ENCODE measurements at regions not wholly inside any gene's neighbourhood (a gene's known extent, or its start where the extent isn't known, plus 50 kb on each side); places are given as distances from the start of the nearest gene placed in this dataset.

DNA sequence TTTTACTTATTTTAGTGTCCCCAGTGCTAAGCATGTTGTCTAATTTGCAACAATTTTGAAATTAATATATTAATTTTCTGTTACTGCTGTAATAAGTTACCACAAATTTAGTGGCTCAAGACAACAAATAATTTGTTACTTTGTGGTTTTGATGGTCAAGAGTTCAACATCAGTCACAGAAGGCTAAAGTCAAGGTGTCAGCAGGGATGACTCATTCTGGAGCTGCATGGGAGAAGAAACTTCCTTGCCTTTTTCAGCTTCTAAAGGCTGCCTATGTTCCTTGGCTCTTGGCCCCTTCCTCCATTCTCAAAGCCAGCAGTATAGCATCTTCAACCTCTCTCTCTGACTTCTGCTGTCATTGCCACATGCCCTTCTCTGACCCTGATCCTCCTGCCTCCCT lies 271.8 kb downstream of the HLX start:
- no peak overlapping the region for H2AFZ ChIP-seq
- H3K9me3 ChIP-seq (ENCODE audit: low read depth), result no peaks in the 10 kb centered on the region
- no peak for TF ChIP-seq EZH2 (IDR thresholded peaks at IDR 0.05; ENCODE audit: insufficient read depth, poor library complexity, severe bottlenecking)
- no peak for TF ChIP-seq EZH2phosphoT487 (IDR thresholded peaks at IDR 0.05; ENCODE audit: insufficient read depth, low read depth)
- H3K4me2 ChIP-seq (ENCODE audit: unreplicated experiment), result no peak overlapping the region
- H3K27ac ChIP-seq, result no peak overlapping the region
- 0 out of 2 replicates have a peak, but pooled peaks cover 3% of the 10 kb centered on the region for H3K4me1 ChIP-seq (ENCODE audit: insufficient read depth)
- H4K20me1 ChIP-seq (ENCODE audit: insufficient read depth), result no peaks in the 10 kb centered on the region
- DNase-seq, result no peak
- H3K79me2 ChIP-seq (ENCODE audit: insufficient read depth), result no peaks in the 10 kb centered on the region
- in situ Hi-C loops (cut with MboI), result no loop called here
- no peaks in the 10 kb centered on the region for H3K36me3 ChIP-seq (ENCODE audit: low read depth)
- H3K4me3 ChIP-seq, result no peak overlapping the region
- H3K9me2 ChIP-seq (ENCODE audit: insufficient read depth), result no peaks in the 10 kb centered on the region
- no peaks in the 10 kb centered on the region for H3F3A ChIP-seq (ENCODE audit: insufficient read depth)
- no peak overlapping the region for H3K9ac ChIP-seq
- H3K27me3 ChIP-seq (replicated peaks; ENCODE audit: insufficient read depth), result no peaks in the 10 kb centered on the region

DNA sequence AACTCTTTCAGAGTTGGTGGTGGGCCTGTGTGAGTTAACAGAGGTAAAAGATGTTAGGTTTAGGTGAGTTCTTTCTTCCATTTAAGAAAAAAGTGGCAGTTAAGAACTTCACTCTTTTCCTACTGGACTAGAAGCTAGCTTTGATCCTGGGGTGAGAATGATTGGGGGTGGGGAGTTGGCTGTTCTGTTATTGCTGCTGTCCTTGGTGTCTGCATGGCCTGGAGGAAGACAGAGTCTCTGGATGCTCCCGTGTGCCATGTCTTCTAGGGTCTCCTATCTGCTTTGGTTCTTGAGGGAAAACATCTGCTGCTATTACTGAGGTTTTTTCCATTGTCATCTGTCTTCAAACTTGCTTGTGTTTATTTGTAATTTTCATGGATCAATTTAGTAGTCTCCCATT lies 275.7 kb downstream of the HLX start:
- Histone ChIP-seq H3K27ac (no peak overlapping the region), H3K9ac (no peak overlapping the region)

DNA sequence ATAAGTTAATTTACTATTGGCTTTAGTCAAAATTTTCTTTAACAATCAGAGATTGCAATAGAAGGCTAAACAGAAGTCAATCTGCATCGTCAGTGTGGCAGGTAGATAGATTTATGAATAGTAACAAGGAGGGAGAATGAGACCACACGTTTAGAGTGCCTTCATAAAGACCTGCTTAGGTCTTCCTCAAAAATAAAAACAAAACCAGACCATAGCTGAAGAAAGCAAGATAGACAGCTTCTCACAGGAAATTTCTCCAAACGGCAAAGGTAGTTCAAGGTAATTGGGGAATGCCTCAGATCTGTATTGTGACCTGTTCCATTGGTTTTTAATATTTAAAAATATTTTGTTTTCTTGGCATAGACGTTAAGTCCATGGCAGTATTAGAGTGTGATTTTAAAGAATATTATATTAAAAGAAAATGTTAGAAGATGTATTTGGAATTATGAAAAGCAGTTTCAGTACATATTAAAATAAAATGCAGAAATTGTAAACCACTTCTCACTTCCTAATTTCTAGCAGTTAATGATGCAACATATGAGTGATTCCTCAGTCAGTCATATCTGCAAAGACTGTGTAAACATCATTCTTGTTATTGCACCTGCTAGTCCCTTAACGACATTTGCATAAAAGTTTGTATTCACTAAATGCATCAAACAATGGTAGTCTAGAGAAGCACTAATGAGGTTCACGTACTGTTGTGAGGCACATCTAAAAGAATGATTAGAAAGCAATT lies 278.0 kb downstream of the HLX start:
- no peak overlapping the region for H3K4me2 ChIP-seq (ENCODE audit: unreplicated experiment)
- DNase-seq, result no peak
- peaks cover 14% of the 10 kb centered on the region for H3F3A ChIP-seq (ENCODE audit: insufficient read depth)
- WGBS, 2 experiments (ENCODE audit: low coverage in 1 of 2, low lambda C conversion rate in 2 of 2, missing lambda C conversion rate in 2 of 2), result 69 to 75% methylated on average over 6 of the region's 6 CpGs
- H4K20me1 ChIP-seq (ENCODE audit: insufficient read depth), result no peaks in the 10 kb centered on the region
- TF ChIP-seq EZH2 (IDR thresholded peaks at IDR 0.05; ENCODE audit: insufficient read depth, poor library complexity, severe bottlenecking) (no peak), EZH2phosphoT487 (IDR thresholded peaks at IDR 0.05; ENCODE audit: insufficient read depth, low read depth) (no peak)
- in situ Hi-C loops (cut with MboI), result no loop called here
- H3K4me1 ChIP-seq (ENCODE audit: insufficient read depth), result peaks cover 11% of the 10 kb centered on the region
- H2AFZ ChIP-seq, result no peak overlapping the region
- no peaks in the 10 kb centered on the region for H3K9me2 ChIP-seq (ENCODE audit: insufficient read depth)
- H3K79me2 ChIP-seq (ENCODE audit: insufficient read depth), result no peaks in the 10 kb centered on the region
- no peaks in the 10 kb centered on the region for H3K9me3 ChIP-seq (ENCODE audit: low read depth)
- H3K27ac ChIP-seq, result no peak overlapping the region
- H3K9ac ChIP-seq, result no peak overlapping the region
- no peaks in the 10 kb centered on the region for H3K36me3 ChIP-seq (ENCODE audit: low read depth)
- H3K4me3 ChIP-seq, result no peak overlapping the region
- H3K27me3 ChIP-seq (replicated peaks; ENCODE audit: insufficient read depth), result no peaks in the 10 kb centered on the region

More for the DNA sequence above, 275.7 kb downstream of the HLX start:
- Histone ChIP-seq H3K9me2 (ENCODE audit: insufficient read depth) (no peaks in the 10 kb centered on the region), H3K9me3 (ENCODE audit: low read depth) (no peaks in the 10 kb centered on the region), H3K4me2 (ENCODE audit: unreplicated experiment) (no peak overlapping the region), H3K4me1 (ENCODE audit: insufficient read depth) (no peaks in the 10 kb centered on the region), H4K20me1 (ENCODE audit: insufficient read depth) (no peaks in the 10 kb centered on the region), H3K36me3 (ENCODE audit: low read depth) (no peaks in the 10 kb centered on the region), H3K4me3 (no peak overlapping the region), H3K79me2 (ENCODE audit: insufficient read depth) (no peaks in the 10 kb centered on the region), H2AFZ (no peak overlapping the region), H3F3A (ENCODE audit: insufficient read depth) (no peaks in the 10 kb centered on the region), H3K27me3 (replicated peaks; ENCODE audit: insufficient read depth) (no peaks in the 10 kb centered on the region)
- TF ChIP-seq EZH2 (IDR thresholded peaks at IDR 0.05; ENCODE audit: insufficient read depth, poor library complexity, severe bottlenecking) (no peak), EZH2phosphoT487 (IDR thresholded peaks at IDR 0.05; ENCODE audit: insufficient read depth, low read depth) (no peak)
- DNase-seq, result no peak
- in situ Hi-C loops (cut with MboI), result no loop called here
- 15 to 19% methylated on average over 1 of the region's 1 CpG for WGBS, 2 experiments (ENCODE audit: low coverage in 1 of 2, low lambda C conversion rate in 2 of 2, missing lambda C conversion rate in 2 of 2)

DNA sequence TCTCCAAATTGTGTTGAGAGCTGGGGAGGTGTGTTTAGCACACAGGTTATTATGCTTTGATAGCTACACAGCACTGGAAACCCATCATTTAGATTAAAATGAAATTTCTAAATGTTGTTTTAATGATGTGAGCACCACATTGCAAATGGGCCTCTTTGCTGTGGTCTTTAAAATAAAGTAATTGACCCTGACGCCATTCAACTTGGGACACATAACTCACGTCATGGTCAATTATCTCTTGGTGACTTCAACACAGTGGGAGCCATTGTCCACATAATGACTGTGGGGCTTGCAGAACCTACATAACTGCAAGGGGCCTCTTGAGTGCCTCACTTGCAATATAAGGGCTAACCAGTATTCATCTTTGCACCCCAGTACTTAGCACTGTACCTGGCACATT lies 280.4 kb downstream of the HLX start:
- H3K4me1 ChIP-seq (ENCODE audit: insufficient read depth), result peaks cover 27% of the 10 kb centered on the region
- H3K27me3 ChIP-seq (replicated peaks; ENCODE audit: insufficient read depth), result no peaks in the 10 kb centered on the region
- no peaks in the 10 kb centered on the region for H3K36me3 ChIP-seq (ENCODE audit: low read depth)
- WGBS, 2 experiments (ENCODE audit: low coverage in 1 of 2, low lambda C conversion rate in 2 of 2, missing lambda C conversion rate in 2 of 2), result 84 to 87% methylated on average over 2 of the region's 2 CpGs
- no peaks in the 10 kb centered on the region for H3K9me2 ChIP-seq (ENCODE audit: insufficient read depth)
- no peak overlapping the region for H3K27ac ChIP-seq
- in situ Hi-C loops (cut with MboI), result no loop called here
- no peak overlapping the region for H3K9ac ChIP-seq
- no peaks in the 10 kb centered on the region for H3K79me2 ChIP-seq (ENCODE audit: insufficient read depth)
- H3F3A ChIP-seq (ENCODE audit: insufficient read depth), result peaks cover 20% of the 10 kb centered on the region
- no peak overlapping the region for H3K4me3 ChIP-seq
- no peaks in the 10 kb centered on the region for H3K9me3 ChIP-seq (ENCODE audit: low read depth)
- H2AFZ ChIP-seq, result no peak overlapping the region
- DNase-seq, result no peak
- H4K20me1 ChIP-seq (ENCODE audit: insufficient read depth), result no peaks in the 10 kb centered on the region
- no peak overlapping the region for H3K4me2 ChIP-seq (ENCODE audit: unreplicated experiment)
- TF ChIP-seq EZH2phosphoT487 (IDR thresholded peaks at IDR 0.05; ENCODE audit: insufficient read depth, low read depth), result no peak
- TF ChIP-seq EZH2 (IDR thresholded peaks at IDR 0.05; ENCODE audit: insufficient read depth, poor library complexity, severe bottlenecking), result no peak
